Muscle of back (tissue), 3 donors: ENCODE measurements at regions not wholly inside any gene's neighbourhood (a gene's known extent, or its start where the extent isn't known, plus 50 kb on each side); places are given as distances from the start of the nearest gene placed in this dataset.
"Not testable (repeated sequence)": the region's sequence is repeated elsewhere in the genome, so short reads cannot be mapped to it uniquely, and the experiment has no call there.

Experiments
- DNase-seq, 3 donors: peaks; one replicate each; pipeline versions ENCODE4 v3.0.0 to v3.0.0-alpha.2; 2013

GRCh38 chr7:131800531-131800930 is 244.1 kb upstream of the PODXL start:
- no peak for DNase-seq

- no peak for DNase-seq
Measured at GRCh38 chr7:131800008-131800407, 243.6 kb upstream of the PODXL start.

DNA sequence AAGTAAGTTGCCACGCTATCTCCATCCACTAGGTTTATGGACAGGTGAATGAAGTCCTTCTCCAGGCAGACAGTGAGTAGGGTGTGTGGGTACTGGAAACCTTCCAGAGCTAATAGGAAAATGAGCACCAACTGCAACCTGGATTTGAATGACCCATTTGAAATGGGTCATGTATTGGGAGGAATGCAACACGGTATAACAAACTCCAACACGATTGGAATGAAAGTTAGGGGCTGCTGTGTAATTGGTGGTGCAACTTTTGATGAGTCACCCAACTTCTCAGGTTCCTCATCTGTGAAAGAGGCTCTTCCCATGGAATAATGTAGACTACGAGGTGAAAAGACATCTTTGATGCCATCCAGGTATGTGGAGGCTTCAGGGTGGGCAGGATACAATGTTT is 241.4 kb upstream of the PODXL start:
- DNase-seq = no peak

DNA sequence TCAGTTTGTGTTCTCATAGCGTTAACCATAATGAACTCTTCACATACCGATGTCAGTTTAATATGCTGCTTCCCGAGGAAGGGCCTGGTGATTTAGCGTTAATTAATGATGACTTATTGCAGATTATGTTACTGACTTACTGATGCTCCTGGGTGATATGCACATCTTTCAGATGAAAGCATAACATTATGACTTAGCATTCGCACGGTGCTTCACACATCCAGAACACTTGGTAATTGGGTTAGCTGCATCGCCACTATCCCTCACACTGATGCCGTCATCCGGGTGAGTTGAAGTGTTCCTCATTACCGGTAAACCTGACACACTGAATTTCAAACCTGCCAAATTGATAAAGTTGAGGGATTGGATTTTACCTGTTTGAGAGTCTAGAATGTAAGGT is 239.0 kb upstream of the PODXL start:
- DNase-seq = no peak

GRCh38 chr7:131792311-131792710 is 235.9 kb upstream of the PODXL start:
- no peak for DNase-seq

DNA sequence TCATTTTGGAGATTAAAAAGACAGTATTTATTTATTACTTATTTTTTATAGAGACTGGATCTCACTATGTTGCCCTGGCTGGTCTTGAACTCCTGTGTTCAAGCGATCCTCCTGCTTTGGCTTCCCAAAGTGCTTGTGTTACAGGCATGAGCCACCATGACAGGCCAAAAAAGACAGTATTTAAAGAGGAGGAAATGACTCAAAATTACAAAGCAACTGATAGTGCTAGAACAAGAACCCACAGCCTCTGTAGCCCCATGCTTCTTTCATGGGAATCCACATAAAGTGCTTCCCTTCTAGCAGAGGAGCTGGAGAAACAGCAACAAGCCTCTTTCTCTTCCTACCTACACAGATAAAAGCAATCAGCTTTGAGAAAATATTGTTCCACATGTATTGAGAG is 230.7 kb upstream of the PODXL start:
- no peak for DNase-seq

DNA sequence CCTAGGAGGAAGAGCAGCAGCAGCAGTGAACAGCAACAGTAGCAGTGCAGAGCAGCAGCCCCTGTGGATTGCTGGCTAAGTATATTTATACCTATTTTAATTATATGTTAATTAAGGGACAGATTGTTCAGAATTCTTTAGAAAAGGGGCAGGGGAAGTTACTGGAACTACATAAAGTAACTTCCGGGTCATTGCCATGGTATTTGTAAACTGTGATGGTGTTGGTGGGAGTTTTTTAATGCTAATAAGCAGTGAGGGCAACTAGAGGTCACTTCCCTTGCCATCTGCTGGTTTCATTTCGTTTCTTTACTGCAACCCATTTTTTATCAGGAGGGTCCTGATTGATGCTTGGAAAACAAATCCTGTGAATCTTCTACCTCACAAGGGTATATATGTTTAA is 229.8 kb upstream of the PODXL start:
- no peak for DNase-seq

- DNase-seq = no peak
Measured at GRCh38 chr7:131778601-131779000, 222.2 kb upstream of the PODXL start.

DNA sequence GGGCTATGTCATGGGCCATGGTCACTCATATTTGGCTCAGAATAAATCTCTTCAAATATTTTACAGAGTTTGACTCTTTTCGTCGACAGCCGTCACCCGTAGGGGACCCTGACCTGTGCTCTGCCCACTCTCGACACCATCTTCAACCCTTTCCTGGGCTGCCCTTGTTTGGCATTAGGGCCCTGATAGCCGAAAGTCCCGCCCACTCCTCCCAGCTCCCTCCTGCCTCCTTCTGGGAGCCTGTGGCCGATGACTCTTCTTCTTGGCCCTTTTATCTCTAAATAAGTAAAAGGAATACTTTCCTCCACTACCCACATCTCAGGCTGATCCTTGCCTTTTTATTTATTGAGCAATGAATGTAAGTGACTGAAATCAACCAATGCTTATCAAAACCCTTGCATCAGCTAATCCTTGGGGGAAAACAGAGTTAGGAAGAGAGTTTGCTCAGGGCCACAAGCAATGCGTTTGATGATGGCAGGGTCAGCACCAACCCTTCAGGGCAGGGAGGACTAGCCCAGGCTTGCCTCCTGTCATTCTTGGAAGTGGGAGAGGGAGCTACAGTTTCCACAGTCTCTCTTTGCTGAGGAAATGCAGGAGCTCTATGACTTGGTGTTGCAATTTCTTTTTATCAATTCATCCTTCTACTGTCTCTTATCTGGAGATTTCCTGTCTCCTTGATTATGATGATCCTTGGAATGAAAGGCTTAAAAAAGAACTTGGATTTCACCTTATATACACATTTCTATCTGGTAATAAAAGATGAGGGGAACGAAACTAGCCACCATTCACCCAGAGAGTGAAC is 218.2 kb upstream of the PODXL start:
- DNase-seq = no peak

GRCh38 chr7:131773413-131773812 is 217.0 kb upstream of the PODXL start:
- DNase-seq = no peak

DNA sequence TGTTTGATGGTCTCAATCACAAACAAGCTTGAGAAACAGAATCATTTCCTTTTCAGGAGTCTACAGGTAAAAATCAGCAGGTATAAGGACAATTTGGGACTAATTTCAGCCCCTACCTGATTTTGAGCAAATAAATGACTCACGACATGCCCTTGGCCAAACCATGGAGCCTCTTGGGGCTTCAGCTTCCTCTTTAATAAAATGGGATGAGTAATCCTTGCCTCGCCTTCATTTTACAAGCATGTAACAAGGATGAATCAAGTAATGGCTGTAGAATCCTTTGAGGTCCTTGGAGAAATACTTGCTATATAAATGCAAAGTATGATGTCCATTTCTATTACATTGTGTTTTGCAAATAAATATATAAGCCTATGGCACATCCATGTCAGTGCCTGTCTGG is 212.8 kb upstream of the PODXL start:
- DNase-seq = no peak

DNA sequence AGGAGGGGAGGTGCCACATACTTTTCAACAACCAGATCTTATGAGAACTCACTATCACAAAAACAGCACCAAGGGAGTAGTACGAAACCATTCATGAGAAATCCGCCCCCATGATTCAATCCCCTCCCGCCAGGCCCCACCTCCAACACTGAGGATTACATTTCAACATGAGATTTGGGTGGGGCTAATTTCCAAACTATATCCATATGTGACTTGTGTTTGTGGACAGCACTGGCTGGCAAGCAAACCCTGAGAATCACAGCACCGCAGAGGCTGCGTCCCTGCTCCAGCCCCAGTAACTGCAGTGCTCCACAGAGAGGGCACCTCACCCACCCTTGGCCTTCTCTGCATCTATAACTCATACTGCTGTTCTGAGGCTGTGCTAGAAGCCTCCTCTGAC is 211.2 kb upstream of the PODXL start:
- DNase-seq = peak in 1 of 3 donors; percentile 2

GRCh38 chr7:131765575-131765974 is 209.1 kb upstream of the PODXL start:
- DNase-seq = no peak

GRCh38 chr7:131764143-131764775 is 207.8 kb upstream of the PODXL start:
- no peak for DNase-seq

DNA sequence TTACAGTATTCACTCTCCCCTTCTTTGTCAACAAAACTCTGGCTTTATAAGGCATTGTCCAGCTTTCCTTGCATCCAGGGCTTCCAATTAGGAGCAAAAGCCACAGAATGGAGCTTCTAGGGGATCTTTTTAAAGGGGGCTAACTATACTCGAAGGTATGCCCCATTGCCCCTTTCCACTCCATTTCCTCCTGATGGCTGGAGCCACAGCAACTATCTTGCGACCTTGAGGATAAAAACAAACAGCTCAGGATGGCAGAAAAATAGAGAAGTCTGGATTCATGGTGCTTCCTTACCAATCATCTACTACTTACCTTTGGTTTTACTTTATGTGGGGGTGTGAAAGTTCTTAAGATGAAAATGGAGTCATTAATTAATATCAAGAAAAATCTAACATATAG is 206.3 kb upstream of the PODXL start:
- DNase-seq = no peak

DNA sequence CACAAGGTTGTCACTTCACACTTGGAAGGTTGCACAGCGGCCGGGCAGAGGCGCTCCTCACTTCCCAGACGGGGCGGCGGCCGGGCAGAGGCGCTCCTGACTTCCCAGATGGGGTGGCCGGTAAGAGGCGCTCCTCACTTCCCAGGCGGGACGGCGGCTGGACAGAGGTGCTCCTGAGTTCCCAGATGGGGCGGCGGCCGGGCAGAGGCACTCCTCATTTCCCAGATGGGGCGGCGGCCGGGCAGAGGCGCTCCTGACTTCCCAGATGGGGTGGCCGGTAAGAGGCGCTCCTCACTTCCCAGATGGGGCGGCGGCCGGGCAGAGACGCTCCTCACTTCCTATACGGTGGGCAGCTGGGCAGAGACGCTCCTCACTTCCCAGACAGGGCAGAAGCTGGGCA is 199.4 kb upstream of the PODXL start:
- not testable (repeated sequence) for DNase-seq

DNA sequence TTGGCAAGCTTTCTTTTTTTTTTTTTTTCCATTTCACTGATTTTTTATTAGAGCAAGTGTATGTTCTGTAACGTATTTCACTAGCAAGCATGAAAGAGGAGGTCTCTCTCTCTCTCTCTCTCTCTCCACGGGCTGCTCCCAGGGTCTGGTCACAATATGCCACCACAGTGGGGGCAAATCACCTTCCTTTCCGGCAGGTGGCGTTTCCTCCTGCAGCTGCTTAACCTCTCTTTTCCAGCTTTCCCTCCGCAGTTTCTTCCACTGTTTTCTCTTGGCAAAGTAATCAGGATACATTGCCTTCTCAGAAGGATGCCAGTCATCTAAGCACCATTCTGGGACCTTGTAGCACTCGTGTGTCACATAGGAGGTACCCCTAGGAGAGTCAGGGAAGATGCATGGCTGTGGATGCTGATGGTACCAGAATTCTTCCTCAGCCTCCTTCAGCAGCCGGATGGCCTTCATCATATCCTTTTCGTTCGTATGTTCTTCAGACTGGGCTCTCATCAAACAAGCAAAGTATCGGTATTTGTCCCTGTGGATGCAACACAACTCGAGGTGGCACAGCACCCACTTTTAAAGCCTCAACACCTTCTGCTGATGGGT is 197.3 kb upstream of the PODXL start:
- no peak for DNase-seq

- no peak for DNase-seq
Measured at GRCh38 chr7:131747658-131748232, 191.3 kb upstream of the PODXL start.

DNA sequence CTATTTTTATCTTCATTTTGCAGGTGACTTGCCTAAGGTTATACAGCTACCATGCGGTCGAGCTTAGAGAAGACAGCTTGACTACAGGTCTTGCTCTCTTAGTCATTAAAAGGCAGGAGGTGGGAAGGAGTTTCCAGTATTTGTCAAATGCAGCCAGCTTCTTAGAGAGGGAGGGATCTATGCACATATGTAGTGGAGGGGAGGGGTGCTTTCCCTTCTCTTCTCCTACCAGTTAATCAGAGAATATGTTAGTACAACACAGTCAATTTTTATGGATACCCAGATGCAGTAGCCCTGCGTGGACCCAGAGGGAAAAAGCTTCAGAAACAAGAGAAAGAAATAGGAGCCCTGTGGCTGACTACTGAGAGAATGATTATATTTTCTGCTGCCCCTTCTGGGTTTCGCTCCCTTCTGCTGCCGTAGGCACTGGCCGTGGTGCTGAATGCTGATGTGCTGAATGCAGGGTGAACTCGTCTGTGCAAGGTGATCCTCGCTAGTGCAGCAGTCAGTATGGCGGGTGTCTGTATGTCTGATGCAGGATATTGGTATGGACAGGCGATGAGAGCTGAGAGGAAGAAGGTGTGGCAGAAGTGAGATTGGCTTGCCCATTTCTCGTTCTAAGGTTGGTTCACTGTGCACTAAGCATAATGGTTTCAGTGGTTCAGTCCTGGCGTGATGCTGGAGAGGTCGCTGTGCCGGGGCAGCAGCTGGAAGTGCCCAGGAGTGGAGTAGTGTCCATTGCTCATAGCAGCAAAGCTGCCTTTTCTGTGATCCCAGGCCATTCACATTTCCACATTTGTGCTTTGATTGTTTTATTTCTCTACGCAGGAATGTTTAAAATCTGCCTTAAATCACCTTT is 189.2 kb upstream of the PODXL start:
- peak; percentile 17 to 66 (median 26) for DNase-seq

DNA sequence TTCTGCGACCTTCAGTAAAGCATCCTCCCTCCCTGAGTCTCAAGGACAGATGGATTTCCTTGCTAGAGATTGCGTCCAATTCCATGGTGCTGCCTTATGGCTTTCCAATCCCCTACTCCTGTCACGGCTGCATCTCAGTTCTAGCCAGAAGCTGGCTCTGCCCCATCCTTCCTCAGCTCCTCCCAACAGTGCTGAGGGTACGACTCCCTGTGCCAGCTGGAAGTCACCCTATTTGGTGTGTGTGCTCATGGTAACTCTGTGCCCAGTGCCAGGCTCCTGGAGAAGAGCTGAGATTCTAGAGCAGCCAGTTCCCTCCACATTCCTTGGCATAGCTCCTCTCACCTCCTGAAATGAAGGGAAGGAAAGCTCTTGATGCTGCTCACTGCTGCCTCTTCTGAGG is 185.0 kb upstream of the PODXL start:
- DNase-seq = no peak

DNA sequence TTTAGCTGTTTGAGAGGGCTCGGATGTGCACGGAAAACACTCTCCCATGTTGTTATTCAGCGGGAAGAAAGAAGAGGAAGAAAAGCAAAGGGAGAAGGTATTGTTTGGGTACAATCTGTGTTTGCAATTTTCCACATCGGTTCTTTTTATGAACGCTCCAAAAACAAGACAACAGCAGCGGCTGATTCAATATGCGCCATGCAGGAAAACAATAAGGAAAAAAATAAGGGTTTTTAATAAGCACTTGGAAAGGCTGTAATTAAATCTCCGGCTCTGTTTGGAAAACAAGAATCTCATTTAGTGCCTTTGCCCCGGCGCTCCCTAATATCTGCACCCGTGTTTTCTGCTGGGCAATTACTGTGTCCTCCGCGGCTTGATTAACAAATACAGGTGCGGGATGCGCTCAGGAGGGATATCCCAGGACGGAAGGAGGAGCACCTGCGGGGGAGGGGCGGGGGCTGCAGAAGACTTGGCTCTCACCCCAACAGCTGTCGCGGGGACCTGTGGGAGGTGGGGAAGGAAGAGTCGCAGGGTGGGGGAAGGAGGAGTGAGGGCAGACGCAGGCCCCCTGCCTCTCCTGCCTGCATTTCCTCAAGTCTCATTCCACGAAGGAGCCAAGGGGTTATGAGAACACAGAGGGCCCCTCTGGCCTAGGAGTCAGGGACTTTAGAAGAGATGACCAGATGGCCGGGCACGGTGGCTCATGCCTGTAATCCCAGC is 181.5 kb upstream of the PODXL start:
- DNase-seq = no peak
